NCI-H510A (cell line): ENCODE measurements at regions not wholly inside any gene's neighbourhood (a gene's known extent, or its start where the extent isn't known, plus 50 kb on each side); places are given as distances from the start of the nearest gene placed in this dataset.
"Not testable (repeated sequence)": the region's sequence is repeated elsewhere in the genome, so short reads cannot be mapped to it uniquely, and the experiment has no call there.

Experiments
- DNase-seq: peaks from one replicate; lab custom pipeline; 2025; lab: John Stamatoyannopoulos, UW

- peak; percentile 28 for DNase-seq
These were observed 56.0 kb upstream of the FAM174A start for GRCh38 chr5:100479079-100479688.

- no peak for DNase-seq
These were observed 63.1 kb upstream of the FAM174A start for GRCh38 chr5:100472091-100472490.

- no peak for DNase-seq
These were observed 65.4 kb upstream of the FAM174A start for GRCh38 chr5:100469767-100470166.

GRCh38 chr5:100464418-100464817 is 70.8 kb upstream of the FAM174A start:
- no peak for DNase-seq

GRCh38 chr5:100456615-100457014 is 78.6 kb upstream of the FAM174A start:
- DNase-seq, result no peak

GRCh38 chr5:100452126-100452525 is 83.0 kb upstream of the FAM174A start:
- DNase-seq, result no peak

GRCh38 chr5:100448111-100448528 is 87.1 kb upstream of the FAM174A start:
- DNase-seq, result no peak

- no peak for DNase-seq
These were observed 88.2 kb upstream of the FAM174A start for GRCh38 chr5:100446879-100447430.

GRCh38 chr5:100444961-100445360 is 90.2 kb upstream of the FAM174A start:
- DNase-seq, result no peak

GRCh38 chr5:100434815-100435214 is 100.4 kb upstream of the FAM174A start:
- no peak for DNase-seq

- DNase-seq, result no peak
These were observed 102.4 kb upstream of the FAM174A start for GRCh38 chr5:100432741-100433140.

GRCh38 chr5:100430268-100431195 is 104.6 kb upstream of the FAM174A start:
- no peak for DNase-seq

- DNase-seq, result no peak
These were observed 110.4 kb upstream of the FAM174A start for GRCh38 chr5:100424787-100425186.

- no peak for DNase-seq
These were observed 111.2 kb upstream of the FAM174A start for GRCh38 chr5:100424017-100424416.

- no peak for DNase-seq
These were observed 111.8 kb upstream of the FAM174A start for GRCh38 chr5:100423330-100423729.

GRCh38 chr5:100421360-100421759 is 113.8 kb upstream of the FAM174A start:
- DNase-seq, result no peak

GRCh38 chr5:100418231-100418630 is 116.9 kb upstream of the FAM174A start:
- no peak for DNase-seq

- no peak for DNase-seq
These were observed 125.5 kb upstream of the FAM174A start for GRCh38 chr5:100409660-100410151.

GRCh38 chr5:100407053-100407452 is 128.1 kb upstream of the FAM174A start:
- no peak for DNase-seq

GRCh38 chr5:100406640-100407039 is 128.5 kb upstream of the FAM174A start:
- DNase-seq, result no peak

GRCh38 chr5:100402071-100402470 is 133.1 kb upstream of the FAM174A start:
- DNase-seq, result no peak

- no peak for DNase-seq
These were observed 134.0 kb upstream of the FAM174A start for GRCh38 chr5:100401149-100401548.

GRCh38 chr5:100398815-100399214 is 136.4 kb upstream of the FAM174A start:
- not testable (repeated sequence) for DNase-seq
